ENCODE measurements at regions not wholly inside any gene's neighbourhood (a gene's known extent, or its start where the extent isn't known, plus 50 kb on each side); places are given as distances from the start of the nearest gene placed in this dataset.
A peak's percentile ranks its signal among the peaks of the same experiment; 100 is the strongest.

DNA sequence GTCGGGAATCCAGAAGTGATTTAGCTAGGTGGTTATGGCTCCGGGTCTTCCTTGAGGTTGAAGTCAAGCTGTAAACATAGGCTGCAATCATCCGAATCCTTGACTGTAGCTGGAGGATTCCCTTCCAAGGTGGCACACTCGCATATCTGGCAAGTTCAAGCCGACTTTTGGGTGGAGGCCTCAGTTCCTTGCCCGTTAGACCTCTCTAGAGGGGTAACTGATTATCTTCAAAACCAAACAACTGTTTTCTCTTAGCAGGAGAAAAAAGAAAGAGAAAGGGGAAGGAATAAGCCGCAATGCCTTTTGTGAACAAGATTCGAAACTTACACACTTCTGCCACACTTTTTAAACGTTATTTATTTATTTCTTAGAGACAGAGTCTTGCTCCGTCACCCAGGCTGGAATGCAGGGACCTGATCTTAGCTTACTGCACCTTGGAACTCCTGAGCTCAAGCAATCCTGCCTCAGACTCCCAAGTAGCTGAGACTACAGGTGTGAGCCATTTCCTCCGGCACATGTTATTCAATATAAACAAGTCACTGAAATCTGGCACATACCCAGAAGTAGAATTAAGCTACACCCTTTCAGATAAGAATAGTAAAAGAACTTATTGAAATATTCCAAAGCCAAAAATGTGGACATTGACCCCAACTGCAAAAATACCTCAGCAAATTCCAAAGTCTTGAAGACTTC lies 76.3 kb downstream of the HFE start:
- peaks cover 4% of the 10 kb centered on the region; the same call in 1 of the 2 replicates for H3K4me1 ChIP-seq (ENCODE audit: control insufficient read depth, insufficient read depth, low read length)
- intact Hi-C loops (cut with micrococcal nuclease; ENCODE audit: unreplicated experiment), result no loop called here
- ATAC-seq, result no peak
- ChIA-PET CTCF (no interaction called here), POLR2A (no interaction called here)
- H3K27me3 ChIP-seq (ENCODE audit: control insufficient read depth, insufficient read depth, low read length), result no peaks in the 10 kb centered on the region
- no peak for TF ChIP-seq TCF7L2 (IDR thresholded peaks at IDR 0.05; ENCODE audit: low read depth, low read length)
- no peak for TF ChIP-seq REST (IDR thresholded peaks at IDR 0.05; ENCODE audit: insufficient read depth in 1 of 2, low read depth in 2 of 2, low read length in 1 of 2)
- H3K27ac ChIP-seq (ENCODE audit: low read length), result peak overlapping the region; percentile 62; the same call in 1 of the 2 replicates
- in situ Hi-C loops (cut with HindIII; ENCODE audit: low pct_unique_long_range_greater_than_20kb, low sequenced_read_pairs), result no loop called here
- no peaks in the 10 kb centered on the region for H3K9me3 ChIP-seq (ENCODE audit: control insufficient read depth, insufficient read depth, low read depth, low read length)
- H3K36me3 ChIP-seq (ENCODE audit: control insufficient read depth, insufficient read depth, low read length), result no peaks in the 10 kb centered on the region; the same call in none of the 2 replicates
- no TSS peak for BruUV-seq (replicated peaks)
- DNase-seq (ENCODE audit: low read depth, low spot score), result no peak
- H3K4me3 ChIP-seq (ENCODE audit: low read depth in 2 of 2, low read length in 2 of 2), result no peak overlapping the region

DNA sequence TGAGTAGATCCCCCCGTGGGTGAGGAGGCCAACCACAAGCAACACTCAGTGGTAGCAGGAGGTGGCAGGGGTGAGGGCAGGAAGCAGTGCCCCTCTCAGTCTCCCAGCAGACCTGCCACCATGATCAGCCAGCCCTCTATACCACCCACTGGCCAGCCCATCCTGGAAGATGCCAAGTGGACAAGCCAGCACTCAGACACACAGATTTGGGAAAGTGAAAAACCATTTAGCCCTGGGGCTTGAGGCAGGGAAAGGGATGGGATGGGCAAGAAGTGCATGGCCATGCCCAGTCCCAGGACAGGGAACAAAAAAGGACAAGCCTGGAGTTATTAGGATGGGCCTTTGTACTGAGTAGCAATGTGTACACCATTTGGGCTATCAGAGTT lies 76.9 kb downstream of the HFE start:
- no peak for ATAC-seq
- peaks cover 4% of the 10 kb centered on the region; the same call in 1 of the 2 replicates for H3K4me1 ChIP-seq (ENCODE audit: control insufficient read depth, insufficient read depth, low read length)
- intact Hi-C loops (cut with micrococcal nuclease; ENCODE audit: unreplicated experiment) (no loop called here), in situ Hi-C loops (cut with HindIII; ENCODE audit: low pct_unique_long_range_greater_than_20kb, low sequenced_read_pairs) (no loop called here)
- H3K9me3 ChIP-seq (ENCODE audit: control insufficient read depth, insufficient read depth, low read depth, low read length), result no peaks in the 10 kb centered on the region
- no peak for TF ChIP-seq POLR2AphosphoS5 (IDR thresholded peaks at IDR 0.05; ENCODE audit: low read depth, low read length)
- TF ChIP-seq TCF7L2 (IDR thresholded peaks at IDR 0.05; ENCODE audit: low read depth, low read length), result no peak
- H3K27ac ChIP-seq (ENCODE audit: low read length), result no peak overlapping the region
- no peaks in the 10 kb centered on the region for H3K27me3 ChIP-seq (ENCODE audit: control insufficient read depth, insufficient read depth, low read length)
- POLR2A ChIA-PET, result interaction anchor here (0.7 kb wide), 1 partner anchor 53 kb away, joined by 3 read pairs; a partner anchor contains a TSS
- no peak for DNase-seq (ENCODE audit: low read depth, low spot score)
- no peak overlapping the region for H3K4me3 ChIP-seq (ENCODE audit: low read depth in 2 of 2, low read length in 2 of 2)
- CTCF ChIA-PET, result no interaction called here
- no TSS peak for BruUV-seq (replicated peaks)
- no peaks in the 10 kb centered on the region; the same call in none of the 2 replicates for H3K36me3 ChIP-seq (ENCODE audit: control insufficient read depth, insufficient read depth, low read length)

GRCh38 chr6:26165261-26165790 lies 78.1 kb downstream of the HFE start:
- intact Hi-C loops (cut with micrococcal nuclease; ENCODE audit: unreplicated experiment), result no loop called here
- DNase-seq (ENCODE audit: low read depth, low spot score) (no peak), ATAC-seq (no peak; the same call in 1 of the 2 replicates)
- H3K36me3 ChIP-seq (ENCODE audit: control insufficient read depth, insufficient read depth, low read length), result no peaks in the 10 kb centered on the region; the same call in none of the 2 replicates
- TF ChIP-seq POLR2AphosphoS5 (IDR thresholded peaks at IDR 0.05; ENCODE audit: low read depth, low read length) (no peak), REST (IDR thresholded peaks at IDR 0.05; ENCODE audit: insufficient read depth in 1 of 2, low read depth in 2 of 2, low read length in 1 of 2) (no peak), TCF7L2 (IDR thresholded peaks at IDR 0.05; ENCODE audit: low read depth, low read length) (no peak), SIN3A (IDR thresholded peaks at IDR 0.05; ENCODE audit: borderline replicate concordance, insufficient read depth, low read depth, low read length) (no peak), CTCF (IDR thresholded peaks at IDR 0.05) (no peak)
- H3K4me1 ChIP-seq (ENCODE audit: control insufficient read depth, insufficient read depth, low read length), result peaks cover 9% of the 10 kb centered on the region
- ChIA-PET POLR2A (no interaction called here), CTCF (no interaction called here)
- in situ Hi-C loops (cut with HindIII; ENCODE audit: low pct_unique_long_range_greater_than_20kb, low sequenced_read_pairs), result no loop called here
- H3K27ac ChIP-seq (ENCODE audit: low read length), result no peak overlapping the region
- no peaks in the 10 kb centered on the region for H3K9me3 ChIP-seq (ENCODE audit: control insufficient read depth, insufficient read depth, low read depth, low read length)
- BruUV-seq (replicated peaks), result no TSS peak
- no peak overlapping the region for H3K4me3 ChIP-seq (ENCODE audit: low read depth in 2 of 2, low read length in 2 of 2)
- H3K27me3 ChIP-seq (ENCODE audit: control insufficient read depth, insufficient read depth, low read length), result no peaks in the 10 kb centered on the region
